H1 (cell line): ENCODE measurements at regions not wholly inside any gene's neighbourhood (a gene's known extent, or its start where the extent isn't known, plus 50 kb on each side); places are given as distances from the start of the nearest gene placed in this dataset.

Experiments used
- CTCF ChIA-PET: fragments of 300-600 bp; sonication (Branson Sonifier 250); formaldehyde crosslinking; loops from one replicate; lab custom pipeline; 2021; ENCODE audit not compliant: partially characterized antibody; lab: Charles Lee
- POLR2A ChIA-PET: fragments of 300-600 bp; sonication (Branson Sonifier 250); formaldehyde crosslinking; loops from one replicate; lab custom pipeline; 2021; ENCODE audit warnings: inconsistent platforms; ENCODE audit not compliant: partially characterized antibody; lab: Charles Lee
- DNase-seq, 2 experiments: peaks; one replicate each; pipeline versions ENCODE4 v3.0.0 to v3.0.0-alpha.2; 2010 to 2022; ENCODE audit warnings: low spot score in 2 of 2, low read depth in 1 of 2, mixed read lengths in 1 of 2
- FAIRE-seq: peaks from 2 replicates; lab custom pipeline; 2011; peaks lifted over from hg19 to GRCh38; lab: Jason Lieb, UNC
- H2AFZ ChIP-seq: 2 replicates; pipeline ENCODE4 v1.8.1; 2012; ENCODE audit warnings: low read length, inconsistent platforms
- H2AK5ac ChIP-seq: 2 replicates; pipeline ENCODE4 v1.6.1; 2013; ENCODE audit warnings: low read depth, low read length
- H2BK120ac ChIP-seq: replicated peaks from 2 replicates; pipeline ENCODE3; 2013; ENCODE audit warnings: low read depth, low read length, inconsistent platforms
- H2BK12ac ChIP-seq: 2 replicates; pipeline ENCODE4 v1.6.1; 2013; ENCODE audit warnings: low read depth, low read length
- H2BK15ac ChIP-seq: 2 replicates; pipeline ENCODE4 v1.6.1; 2013; ENCODE audit warnings: low read length
- H2BK20ac ChIP-seq: 2 replicates; pipeline ENCODE4 v1.6.1; 2013; ENCODE audit warnings: low read length
- H2BK5ac ChIP-seq: 2 replicates; pipeline ENCODE4 v1.6.1; 2013; ENCODE audit warnings: low read depth, low read length
- H3K14ac ChIP-seq: 2 replicates; pipeline ENCODE4 v1.6.1; 2013; ENCODE audit warnings: inconsistent platforms; ENCODE audit not compliant: insufficient read length
- H3K18ac ChIP-seq: 2 replicates; pipeline ENCODE4 v1.6.1; 2013; ENCODE audit warnings: low read length; ENCODE audit errors: extremely low read depth
- H3K23ac ChIP-seq: 2 replicates; pipeline ENCODE4 v1.6.1; 2013; ENCODE audit warnings: inconsistent platforms; ENCODE audit not compliant: insufficient read length
- H3K23me2 ChIP-seq: 2 replicates; pipeline ENCODE4 v1.6.1; 2013; ENCODE audit warnings: low read depth, low read length
- H3K27ac ChIP-seq: 2 replicates; pipeline ENCODE4 v1.6.1; 2011; ENCODE audit warnings: low read depth, low read length, inconsistent platforms
- H3K27me3 ChIP-seq, 4 experiments: replicated peaks in 1 of 4; 1 replicate in 1 of 4; 2 replicates in 3 of 4; pipeline versions ENCODE4 v1.6.1 to v1.8.1; 2011 to 2013; ENCODE audit warnings: low read length in 3 of 4, mild to moderate bottlenecking in 3 of 4, inconsistent platforms in 2 of 4, mixed read lengths in 2 of 4, moderate library complexity in 1 of 4; ENCODE audit not compliant: control insufficient read depth in 3 of 4, insufficient read depth in 3 of 4; ENCODE audit errors: extremely low read depth in 1 of 4
- H3K36me3 ChIP-seq, 4 experiments: 2 replicates each; pipeline versions ENCODE4 v1.6.1 to v1.8.1; 2011 to 2013; ENCODE audit warnings: mild to moderate bottlenecking in 4 of 4, low read length in 3 of 4, moderate library complexity in 2 of 4, control low read depth in 1 of 4, inconsistent platforms in 1 of 4; ENCODE audit not compliant: insufficient read depth in 4 of 4, control insufficient read depth in 2 of 4
- H3K4ac ChIP-seq: replicated peaks from 2 replicates; pipeline ENCODE3; 2013; ENCODE audit warnings: low read length, low read depth, mixed read lengths, inconsistent platforms; ENCODE audit not compliant: insufficient read length
- H3K4me1 ChIP-seq, 4 experiments: replicated peaks in 1 of 4; 1 replicate in 1 of 4; 2 replicates in 3 of 4; pipeline versions ENCODE4 v1.6.1 to v1.8.1; 2011 to 2013; ENCODE audit warnings: low read length in 3 of 4, inconsistent platforms in 2 of 4, mixed read lengths in 1 of 4; ENCODE audit not compliant: insufficient read depth in 4 of 4, control insufficient read depth in 3 of 4
- H3K4me2 ChIP-seq, 2 experiments: 2 replicates each; pipeline versions ENCODE4 v1.6.1 to v1.8.1; 2011 to 2013; ENCODE audit warnings: low read depth in 2 of 2, low read length in 2 of 2, control low read depth in 1 of 2, inconsistent platforms in 1 of 2, mild to moderate bottlenecking in 1 of 2; ENCODE audit not compliant: insufficient read depth in 1 of 2
- H3K4me3 ChIP-seq, 4 experiments: fragments of 200-600, 300-600 bp in 1 of 4; sonication (generic), shearing (Covaris generic), sonication (Bioruptor Twin) in 1 of 4; 2 replicates each; pipeline versions ENCODE4 v1.5.1 to v1.8.1; 2011 to 2016; ENCODE audit warnings: low read length in 4 of 4, low read depth in 3 of 4, control low read depth in 2 of 4, inconsistent platforms in 2 of 4, mild to moderate bottlenecking in 2 of 4, mixed read lengths in 1 of 4, moderate library complexity in 1 of 4; ENCODE audit not compliant: insufficient read depth in 2 of 4; ENCODE audit errors: extremely low read depth in 1 of 4
- H3K56ac ChIP-seq: replicated peaks from 2 replicates; pipeline ENCODE3; 2013; ENCODE audit warnings: low read depth, mild to moderate bottlenecking, mixed read lengths, low read length, inconsistent platforms; ENCODE audit not compliant: insufficient read length
- H3K79me1 ChIP-seq: 2 replicates; pipeline ENCODE4 v1.6.1; 2013; ENCODE audit warnings: low read depth, low read length, control low read depth
- H3K79me2 ChIP-seq, 2 experiments: 2 replicates each; pipeline versions ENCODE4 v1.6.1 to v1.8.1; 2012 to 2013; ENCODE audit warnings: low read length in 2 of 2, mild to moderate bottlenecking in 2 of 2, inconsistent platforms in 1 of 2; ENCODE audit not compliant: insufficient read depth in 2 of 2, control insufficient read depth in 1 of 2
- H3K9ac ChIP-seq, 4 experiments: replicated peaks in 1 of 4; 1 replicate in 1 of 4; 2 replicates in 3 of 4; pipeline versions ENCODE4 v1.6.1 to v1.8.1; 2011 to 2013; ENCODE audit warnings: low read depth in 3 of 4, low read length in 3 of 4, control low read depth in 2 of 4, mild to moderate bottlenecking in 2 of 4, moderate library complexity in 2 of 4, inconsistent platforms in 1 of 4; ENCODE audit errors: extremely low read depth in 1 of 4
- H3K9me3 ChIP-seq, 2 experiments: 2 replicates each; pipeline versions ENCODE4 v1.6.1 to v1.8.1; 2012 to 2013; ENCODE audit warnings: mild to moderate bottlenecking in 2 of 2, moderate library complexity in 2 of 2, control low read depth in 1 of 2, inconsistent platforms in 1 of 2, low read depth in 1 of 2, low read length in 1 of 2, mixed read lengths in 1 of 2; ENCODE audit not compliant: insufficient read depth in 2 of 2
- H4K20me1 ChIP-seq, 2 experiments: replicated peaks in 1 of 2; 2 replicates each; pipeline versions ENCODE3 to v1.8.1; 2011 to 2013; ENCODE audit warnings: inconsistent platforms in 2 of 2, low read length in 2 of 2, mild to moderate bottlenecking in 1 of 2; ENCODE audit not compliant: insufficient read depth in 2 of 2, control insufficient read depth in 1 of 2
- H4K5ac ChIP-seq: 2 replicates; pipeline ENCODE4 v1.6.1; 2013; ENCODE audit warnings: low read length, low read depth, mixed read lengths, inconsistent platforms; ENCODE audit not compliant: insufficient read length
- H4K8ac ChIP-seq: 2 replicates; pipeline ENCODE4 v1.8.0; 2013; ENCODE audit warnings: mild to moderate bottlenecking, moderate library complexity, low read length, inconsistent platforms; ENCODE audit not compliant: insufficient read depth; ENCODE audit errors: extremely low read depth
- H4K91ac ChIP-seq: replicated peaks from 2 replicates; pipeline ENCODE3; 2013; ENCODE audit warnings: low read length, mixed read lengths, inconsistent platforms; ENCODE audit not compliant: insufficient read length
- ASH2L ChIP-seq: fragments of 200-600, 300-600 bp; sonication (generic); IDR thresholded peaks from one replicate; pipeline ENCODE4 v1.7.1; 2017; ENCODE audit warnings: low read length
- CEBPB ChIP-seq: IDR thresholded peaks from 2 replicates; pipeline ENCODE4 v1.6.1; 2012; ENCODE audit warnings: low read depth, low read length
- CREB1 ChIP-seq: IDR thresholded peaks from 2 replicates; pipeline ENCODE4 v1.6.1; 2012; ENCODE audit warnings: inconsistent platforms
- EZH2 ChIP-seq: fragments of 200-600 bp; sonication (generic); IDR thresholded peaks from 2 replicates; pipeline ENCODE4 v1.7.1; 2012; ENCODE audit warnings: low read depth, mild to moderate bottlenecking, moderate library complexity, low read length, inconsistent platforms; ENCODE audit not compliant: severe bottlenecking
- GABPA ChIP-seq: IDR thresholded peaks from 2 replicates; pipeline ENCODE4 v1.6.1; 2011; ENCODE audit warnings: mild to moderate bottlenecking, low read length, moderate library complexity, borderline replicate concordance; ENCODE audit not compliant: insufficient read depth
- MAFK ChIP-seq: IDR thresholded peaks from 2 replicates; pipeline ENCODE4 v1.6.1; 2012; ENCODE audit warnings: low read depth, mild to moderate bottlenecking, improper control_type of control experiment, low read length
- NRF1 ChIP-seq: IDR thresholded peaks from 2 replicates; pipeline ENCODE4 v1.6.1; 2011; ENCODE audit warnings: mild to moderate bottlenecking, low read depth, low read length, improper control_type of control experiment
- POLR2AphosphoS5 ChIP-seq: IDR thresholded peaks from 2 replicates; pipeline ENCODE4 v1.6.1; 2011; ENCODE audit warnings: low read depth, low read length
- RAD21 ChIP-seq, 2 experiments: IDR thresholded peaks in 1 of 2; conservative IDR thresholded peaks in 1 of 2; 2 replicates each; pipeline ENCODE4 v1.6.1; 2011; ENCODE audit warnings: low read depth in 2 of 2, low read length in 2 of 2, improper control_type of control experiment in 1 of 2, inconsistent platforms in 1 of 2, mild to moderate bottlenecking in 1 of 2, moderate library complexity in 1 of 2
- RFX5 ChIP-seq: IDR thresholded peaks from 2 replicates; pipeline ENCODE4 v1.6.1; 2011; ENCODE audit warnings: low read depth, low read length, improper control_type of control experiment, borderline replicate concordance
- SP1 ChIP-seq: IDR thresholded peaks from 2 replicates; pipeline ENCODE4 v1.6.1; 2011; ENCODE audit warnings: low read depth, low read length
- SP4 ChIP-seq: IDR thresholded peaks from 2 replicates; pipeline ENCODE4 v1.6.1; 2012; ENCODE audit warnings: low read length, inconsistent platforms
- TEAD4 ChIP-seq: IDR thresholded peaks from 2 replicates; pipeline ENCODE4 v1.6.1; 2012; ENCODE audit warnings: low read depth, low read length, inconsistent platforms, mixed read lengths
- WGBS, 2 experiments: shearing (Covaris generic) in 1 of 2; methylation state at CpG; one replicate each; pipeline versions ENCODE4 v1.1.6 to v1.1.7; 2013 to 2015; ENCODE audit warnings: low lambda C conversion rate in 2 of 2, mixed read lengths in 2 of 2, inconsistent platforms in 1 of 2, low coverage in 1 of 2, missing lambda C conversion rate in 1 of 2; ENCODE audit not compliant: insufficient replicate concordance in 2 of 2, insufficient coverage in 1 of 2, insufficient read length in 1 of 2; ENCODE audit errors: extremely low coverage in 1 of 2, missing lambda C conversion rate in 1 of 2; 5-methylcytosine and 5-hydroxymethylcytosine counted together
- TF ChIP-seq, protein P1 (sequence below): IDR thresholded peaks from 2 replicates; pipeline ENCODE4 v1.6.1; 2012; ENCODE audit warnings: inconsistent platforms
- TF ChIP-seq, protein P2 (sequence below): IDR thresholded peaks from 2 replicates; pipeline ENCODE4 v1.6.1; 2012; ENCODE audit warnings: inconsistent platforms

DNA sequence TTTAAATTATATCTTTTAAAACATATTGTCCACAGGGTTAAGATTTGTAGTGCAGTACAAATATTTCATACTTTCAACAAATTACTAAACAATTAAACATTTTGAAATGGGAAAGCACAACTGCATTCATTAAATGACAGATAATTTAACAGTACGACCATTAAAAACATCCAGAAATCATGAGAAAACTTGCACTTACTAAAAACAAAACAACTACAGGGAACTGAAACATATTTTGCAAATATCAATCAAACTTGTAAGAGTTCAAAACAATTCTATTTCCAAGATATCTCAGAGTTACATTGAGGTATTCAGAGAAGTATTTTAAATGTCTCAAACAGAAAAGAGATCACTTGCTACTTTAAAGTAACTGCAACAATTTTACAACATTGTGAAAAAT, 478.5 kb upstream of the PCDH10 start:
- no peaks in the 10 kb centered on the region for H3K79me2 ChIP-seq
- H3K79me1 ChIP-seq, result no peaks in the 10 kb centered on the region
- H2AFZ ChIP-seq, result no peak overlapping the region
- no peaks in the 10 kb centered on the region for H3K4me1 ChIP-seq
- WGBS, 2 experiments, result 90% methylated on average over 1 of the region's 1 CpG; no CpG with 5 or more reads in 1 of the 2 experiments
- no peak overlapping the region for H2BK5ac ChIP-seq
- no peak for FAIRE-seq
- no peak overlapping the region for H4K8ac ChIP-seq
- no peak overlapping the region for H3K4me2 ChIP-seq
- H3K23ac ChIP-seq, result no peak overlapping the region
- H2BK120ac ChIP-seq, result no peak overlapping the region
- no peaks in the 10 kb centered on the region for H3K23me2 ChIP-seq
- H2BK12ac ChIP-seq, result no peak overlapping the region
- no peak overlapping the region for H3K4ac ChIP-seq
- no peaks in the 10 kb centered on the region for H4K20me1 ChIP-seq
- H3K4me3 ChIP-seq, result no peak overlapping the region
- no peak for DNase-seq
- no peak overlapping the region for H2AK5ac ChIP-seq
- no peak overlapping the region for H2BK15ac ChIP-seq
- no peak overlapping the region for H3K18ac ChIP-seq
- H3K27ac ChIP-seq, result no peak overlapping the region
- H3K36me3 ChIP-seq, result no peaks in the 10 kb centered on the region
- ChIA-PET CTCF (no interaction called here), POLR2A (no interaction called here)
- H4K91ac ChIP-seq, result no peak overlapping the region
- H3K9ac ChIP-seq, result no peak overlapping the region
- H3K14ac ChIP-seq, result no peak overlapping the region
- no peaks in the 10 kb centered on the region for H3K27me3 ChIP-seq
- no peak overlapping the region for H2BK20ac ChIP-seq
- H4K5ac ChIP-seq, result no peak overlapping the region
- no peak overlapping the region for H3K56ac ChIP-seq
- no peaks in the 10 kb centered on the region for H3K9me3 ChIP-seq
- TF ChIP-seq RAD21 (IDR thresholded peaks at IDR 0.05 in 1 of 2, conservative IDR thresholded peaks at IDR 0.05 in 1 of 2; ENCODE audit: low read depth in 2 of 2, low read length in 2 of 2), result no peak
- no peak for TF ChIP-seq TEAD4
- no peak for TF ChIP-seq SP4
- TF ChIP-seq CREB1, result no peak
- no peak for TF ChIP-seq POLR2AphosphoS5
- no peak for TF ChIP-seq ASH2L
- TF ChIP-seq SP1, result no peak
- no peak for TF ChIP-seq MAFK
- TF ChIP-seq, protein P1, sequence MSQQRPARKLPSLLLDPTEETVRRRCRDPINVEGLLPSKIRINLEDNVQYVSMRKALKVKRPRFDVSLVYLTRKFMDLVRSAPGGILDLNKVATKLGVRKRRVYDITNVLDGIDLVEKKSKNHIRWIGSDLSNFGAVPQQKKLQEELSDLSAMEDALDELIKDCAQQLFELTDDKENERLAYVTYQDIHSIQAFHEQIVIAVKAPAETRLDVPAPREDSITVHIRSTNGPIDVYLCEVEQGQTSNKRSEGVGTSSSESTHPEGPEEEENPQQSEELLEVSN, result no peak
- TF ChIP-seq, protein P2, sequence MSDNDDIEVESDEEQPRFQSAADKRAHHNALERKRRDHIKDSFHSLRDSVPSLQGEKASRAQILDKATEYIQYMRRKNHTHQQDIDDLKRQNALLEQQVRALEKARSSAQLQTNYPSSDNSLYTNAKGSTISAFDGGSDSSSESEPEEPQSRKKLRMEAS, result no peak
- no peak for TF ChIP-seq GABPA
- no peak for TF ChIP-seq EZH2
- no peak for TF ChIP-seq NRF1
- TF ChIP-seq CEBPB, result no peak
- TF ChIP-seq RFX5, result no peak
